Mesenchymal stem cell (in vitro differentiated cells and primary cell): ENCODE measurements at regions not wholly inside any gene's neighbourhood (a gene's known extent, or its start where the extent isn't known, plus 50 kb on each side); places are given as distances from the start of the nearest gene placed in this dataset.
"Not testable (repeated sequence)": the region's sequence is repeated elsewhere in the genome, so short reads cannot be mapped to it uniquely, and the experiment has no call there.

Experiments
- DNase-seq: peaks from one replicate; pipeline ENCODE4 v3.0.0-alpha.2; 2013
- H2AFZ ChIP-seq: one replicate; pipeline ENCODE4 v1.6.1; 2013; ENCODE audit warnings: low read depth, mild to moderate bottlenecking, control low read depth, inconsistent platforms, low read length, moderate library complexity
- H2AK5ac ChIP-seq: 2 replicates; pipeline ENCODE4 v1.6.1; 2013; ENCODE audit warnings: low read length, moderate library complexity, mild to moderate bottlenecking, inconsistent platforms; ENCODE audit not compliant: severe bottlenecking
- H2BK120ac ChIP-seq: one replicate; pipeline ENCODE4 v1.6.1; 2013; ENCODE audit warnings: low read depth, mild to moderate bottlenecking, inconsistent platforms, low read length, moderate library complexity
- H2BK12ac ChIP-seq, 2 experiments: one replicate each; pipeline ENCODE4 v1.6.1; 2013; ENCODE audit warnings: inconsistent platforms in 2 of 2, low read length in 2 of 2, mild to moderate bottlenecking in 2 of 2, moderate library complexity in 2 of 2, control low read depth in 1 of 2
- H2BK15ac ChIP-seq: one replicate; pipeline ENCODE4 v1.6.1; 2013; ENCODE audit warnings: mild to moderate bottlenecking, low read depth, inconsistent platforms; ENCODE audit not compliant: poor library complexity, severe bottlenecking
- H2BK5ac ChIP-seq: 2 replicates; pipeline ENCODE4 v1.6.1; 2013; ENCODE audit warnings: low read depth, mild to moderate bottlenecking, low read length, control low read depth, inconsistent platforms; ENCODE audit not compliant: poor library complexity, severe bottlenecking
- H3K14ac ChIP-seq, 2 experiments: one replicate each; pipeline ENCODE4 v1.6.1; 2013; ENCODE audit warnings: inconsistent platforms in 2 of 2, low read length in 2 of 2, control low read depth in 1 of 2, mild to moderate bottlenecking in 1 of 2, moderate library complexity in 1 of 2
- H3K18ac ChIP-seq, 2 experiments: one replicate each; pipeline ENCODE4 v1.6.1; 2013; ENCODE audit warnings: inconsistent platforms in 2 of 2, low read length in 2 of 2, control low read depth in 1 of 2, low read depth in 1 of 2, mild to moderate bottlenecking in 1 of 2
- H3K23ac ChIP-seq, 2 experiments: one replicate each; pipeline ENCODE4 v1.6.1; 2013; ENCODE audit warnings: inconsistent platforms in 2 of 2, low read length in 2 of 2, mild to moderate bottlenecking in 2 of 2, moderate library complexity in 2 of 2, control low read depth in 1 of 2
- H3K27ac ChIP-seq: 2 replicates; pipeline ENCODE4 v1.5.1; 2013; ENCODE audit warnings: mild to moderate bottlenecking, moderate library complexity, low read length, control low read depth, inconsistent platforms; ENCODE audit not compliant: poor library complexity, severe bottlenecking
- H3K27me3 ChIP-seq, 2 experiments: 2 replicates each; pipeline versions ENCODE4 v1.6.1 to v1.7.0; 2013; ENCODE audit warnings: low read length in 2 of 2, mild to moderate bottlenecking in 2 of 2, moderate library complexity in 2 of 2, control low read depth in 1 of 2, inconsistent platforms in 1 of 2; ENCODE audit not compliant: control insufficient read depth in 1 of 2, insufficient read depth in 1 of 2
- H3K36me3 ChIP-seq, 2 experiments: 2 replicates each; pipeline versions ENCODE4 v1.6.1 to v1.7.0; 2013; ENCODE audit warnings: low read length in 2 of 2, control low read depth in 1 of 2, inconsistent platforms in 1 of 2, low read depth in 1 of 2, mild to moderate bottlenecking in 1 of 2; ENCODE audit not compliant: insufficient read depth in 2 of 2, control insufficient read depth in 1 of 2
- H3K4ac ChIP-seq, 2 experiments: one replicate each; pipeline ENCODE4 v1.6.1; 2013; ENCODE audit warnings: inconsistent platforms in 2 of 2, low read length in 2 of 2, mild to moderate bottlenecking in 2 of 2, moderate library complexity in 2 of 2, control low read depth in 1 of 2, low read depth in 1 of 2
- H3K4me1 ChIP-seq: 2 replicates; pipeline ENCODE4 v1.6.1; 2013; ENCODE audit warnings: low read depth, low read length, control low read depth; ENCODE audit not compliant: control insufficient read depth, insufficient read depth
- H3K4me2 ChIP-seq: 2 replicates; pipeline ENCODE4 v1.6.1; 2013; ENCODE audit warnings: low read length, mild to moderate bottlenecking, inconsistent platforms; ENCODE audit not compliant: poor library complexity, severe bottlenecking
- H3K4me3 ChIP-seq, 2 experiments: 2 replicates each; pipeline versions ENCODE4 v1.5.1 to v1.7.0; 2013; ENCODE audit warnings: low read length in 2 of 2, mild to moderate bottlenecking in 2 of 2, control low read depth in 1 of 2, low read depth in 1 of 2; ENCODE audit not compliant: insufficient read depth in 1 of 2
- H3K79me1 ChIP-seq: replicated peaks from 2 replicates; pipeline ENCODE4 v1.6.1; 2013; ENCODE audit warnings: mild to moderate bottlenecking, control low read depth, low read length, inconsistent platforms; ENCODE audit not compliant: poor library complexity, severe bottlenecking
- H3K9ac ChIP-seq: 2 replicates; pipeline ENCODE4 v1.7.0; 2013; ENCODE audit warnings: mild to moderate bottlenecking, low read length, moderate library complexity
- H3K9me3 ChIP-seq: 2 replicates; pipeline ENCODE4 v1.7.0; 2013; ENCODE audit warnings: mild to moderate bottlenecking, low read length; ENCODE audit not compliant: control insufficient read depth
- H4K8ac ChIP-seq: one replicate; pipeline ENCODE4 v1.6.1; 2013; ENCODE audit warnings: inconsistent platforms, mild to moderate bottlenecking, low read length, moderate library complexity
- H4K91ac ChIP-seq: one replicate; pipeline ENCODE4 v1.6.1; 2013; ENCODE audit warnings: mild to moderate bottlenecking, low read length, inconsistent platforms
- WGBS: methylation state at CpG from one replicate; pipeline ENCODE4 v1.1.7; 2013; ENCODE audit warnings: mixed read lengths; 5-methylcytosine and 5-hydroxymethylcytosine counted together

GRCh38 chr17:83247001-83247400 lies 167.6 kb downstream of the METRNL start:
- not testable (repeated sequence) for H3K4me2 ChIP-seq, H4K8ac ChIP-seq, H3K4ac ChIP-seq, H3K14ac ChIP-seq, H2AK5ac ChIP-seq, H3K9ac ChIP-seq, H2BK12ac ChIP-seq, H2BK120ac ChIP-seq, H2BK15ac ChIP-seq, H2AFZ ChIP-seq, H3K4me1 ChIP-seq, H3K4me3 ChIP-seq, H3K79me1 ChIP-seq, H3K36me3 ChIP-seq, H3K27ac ChIP-seq, H3K23ac ChIP-seq, H4K91ac ChIP-seq, H3K27me3 ChIP-seq, H3K18ac ChIP-seq, H3K9me3 ChIP-seq, H2BK5ac ChIP-seq
- WGBS = no CpG with 5 or more reads among the region's 1 CpG
- DNase-seq = peak; percentile 27
